ENCODE measurements at regions not wholly inside any gene's neighbourhood (a gene's known extent, or its start where the extent isn't known, plus 50 kb on each side); places are given as distances from the start of the nearest gene placed in this dataset.

- no peak overlapping the region for H3K27ac ChIP-seq (ENCODE audit: insufficient read depth, low read length)
- H3K4me3 ChIP-seq (replicated peaks in 1 of 4; ENCODE audit: control extremely low read depth in 1 of 4, insufficient read depth in 1 of 4, low read depth in 3 of 4, low read length in 4 of 4): peak overlapping the region in 1 of 4 experiments; percentile 95
- no peaks in the 10 kb centered on the region for H4K20me1 ChIP-seq (ENCODE audit: control insufficient read depth, extremely low read depth, insufficient read depth, low read length)
Observed at GRCh38 chr2:134123332-134123731, 130.5 kb upstream of the MGAT5 start.

GRCh38 chr2:134124047-134124753 is 129.7 kb upstream of the MGAT5 start:
- peaks cover 2% of the 10 kb centered on the region for H3K36me3 ChIP-seq (ENCODE audit: control insufficient read depth, insufficient read depth, low read length)
- peak in 1 of 2 donors; percentile 28 for DNase-seq (ENCODE audit: low read depth in 2 of 2)
- TF ChIP-seq, protein P1, sequence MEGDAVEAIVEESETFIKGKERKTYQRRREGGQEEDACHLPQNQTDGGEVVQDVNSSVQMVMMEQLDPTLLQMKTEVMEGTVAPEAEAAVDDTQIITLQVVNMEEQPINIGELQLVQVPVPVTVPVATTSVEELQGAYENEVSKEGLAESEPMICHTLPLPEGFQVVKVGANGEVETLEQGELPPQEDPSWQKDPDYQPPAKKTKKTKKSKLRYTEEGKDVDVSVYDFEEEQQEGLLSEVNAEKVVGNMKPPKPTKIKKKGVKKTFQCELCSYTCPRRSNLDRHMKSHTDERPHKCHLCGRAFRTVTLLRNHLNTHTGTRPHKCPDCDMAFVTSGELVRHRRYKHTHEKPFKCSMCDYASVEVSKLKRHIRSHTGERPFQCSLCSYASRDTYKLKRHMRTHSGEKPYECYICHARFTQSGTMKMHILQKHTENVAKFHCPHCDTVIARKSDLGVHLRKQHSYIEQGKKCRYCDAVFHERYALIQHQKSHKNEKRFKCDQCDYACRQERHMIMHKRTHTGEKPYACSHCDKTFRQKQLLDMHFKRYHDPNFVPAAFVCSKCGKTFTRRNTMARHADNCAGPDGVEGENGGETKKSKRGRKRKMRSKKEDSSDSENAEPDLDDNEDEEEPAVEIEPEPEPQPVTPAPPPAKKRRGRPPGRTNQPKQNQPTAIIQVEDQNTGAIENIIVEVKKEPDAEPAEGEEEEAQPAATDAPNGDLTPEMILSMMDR (conservative IDR thresholded peaks at IDR 0.05 in 1 of 2, IDR thresholded peaks at IDR 0.05 in 1 of 2; ENCODE audit: low read depth in 1 of 2, low read length in 2 of 2): no peak
- no peak for TF ChIP-seq EZH2 (IDR thresholded peaks at IDR 0.05; ENCODE audit: low read length, missing control alignments)
- H3K9ac ChIP-seq (ENCODE audit: insufficient read depth, low read length): no peak overlapping the region
- H3K79me2 ChIP-seq (ENCODE audit: control insufficient read depth, insufficient read depth, low read length): peaks cover 83% of the 10 kb centered on the region
- peaks cover 7% of the 10 kb centered on the region for H3K4me1 ChIP-seq (ENCODE audit: control insufficient read depth, extremely low read depth, insufficient read depth, low read length)
- no peak overlapping the region for H2AFZ ChIP-seq (ENCODE audit: low read length)
- H3K9me3 ChIP-seq (ENCODE audit: control insufficient read depth, insufficient read depth, low read depth, low read length): no peaks in the 10 kb centered on the region
- no peak overlapping the region for H3K27ac ChIP-seq (ENCODE audit: insufficient read depth, low read length)
- H4K20me1 ChIP-seq (ENCODE audit: control insufficient read depth, extremely low read depth, insufficient read depth, low read length): no peaks in the 10 kb centered on the region
- peak overlapping the region in 1 of 4 experiments; percentile 95 for H3K4me3 ChIP-seq (replicated peaks in 1 of 4; ENCODE audit: control extremely low read depth in 1 of 4, insufficient read depth in 1 of 4, low read depth in 3 of 4, low read length in 4 of 4)
- peak overlapping the region; percentile 23 for H3K4me2 ChIP-seq (ENCODE audit: extremely low read depth, insufficient read depth, low read length)
- H3K27me3 ChIP-seq (ENCODE audit: control insufficient read depth, insufficient read depth, low read length): no peaks in the 10 kb centered on the region

More at GRCh38 chr2:134123332-134123731, 130.5 kb upstream of the MGAT5 start:
- Histone ChIP-seq H3K9me3 (ENCODE audit: control insufficient read depth, insufficient read depth, low read depth, low read length) (no peaks in the 10 kb centered on the region), H3K4me2 (ENCODE audit: extremely low read depth, insufficient read depth, low read length) (peak overlapping the region; percentile 56), H2AFZ (ENCODE audit: low read length) (no peak overlapping the region), H3K9ac (ENCODE audit: insufficient read depth, low read length) (no peak overlapping the region), H3K36me3 (ENCODE audit: control insufficient read depth, insufficient read depth, low read length) (peaks cover 2% of the 10 kb centered on the region), H3K79me2 (ENCODE audit: control insufficient read depth, insufficient read depth, low read length) (peaks cover 77% of the 10 kb centered on the region), H3K4me1 (ENCODE audit: control insufficient read depth, extremely low read depth, insufficient read depth, low read length) (peaks cover 14% of the 10 kb centered on the region), H3K27me3 (ENCODE audit: control insufficient read depth, insufficient read depth, low read length) (no peaks in the 10 kb centered on the region)
- no peak for TF ChIP-seq EZH2 (IDR thresholded peaks at IDR 0.05; ENCODE audit: low read length, missing control alignments)
- TF ChIP-seq, protein P1 (conservative IDR thresholded peaks at IDR 0.05 in 1 of 2, IDR thresholded peaks at IDR 0.05 in 1 of 2; ENCODE audit: low read depth in 1 of 2, low read length in 2 of 2): no peak
- no peak for DNase-seq (ENCODE audit: low read depth in 2 of 2)

- peaks cover 1% of the 10 kb centered on the region for H4K20me1 ChIP-seq (ENCODE audit: control insufficient read depth, extremely low read depth, insufficient read depth, low read length)
- H3K36me3 ChIP-seq (ENCODE audit: control insufficient read depth, insufficient read depth, low read length): peaks cover 2% of the 10 kb centered on the region
- H3K4me3 ChIP-seq (replicated peaks in 1 of 4; ENCODE audit: control extremely low read depth in 1 of 4, insufficient read depth in 1 of 4, low read depth in 3 of 4, low read length in 4 of 4): no peak overlapping the region
- no peak overlapping the region for H3K9ac ChIP-seq (ENCODE audit: insufficient read depth, low read length)
- H3K79me2 ChIP-seq (ENCODE audit: control insufficient read depth, insufficient read depth, low read length): peaks cover 79% of the 10 kb centered on the region
- DNase-seq (ENCODE audit: low read depth in 2 of 2): no peak
- H3K27me3 ChIP-seq (ENCODE audit: control insufficient read depth, insufficient read depth, low read length): no peaks in the 10 kb centered on the region
- no peak overlapping the region for H3K27ac ChIP-seq (ENCODE audit: insufficient read depth, low read length)
- H3K4me1 ChIP-seq (ENCODE audit: control insufficient read depth, extremely low read depth, insufficient read depth, low read length): peaks cover 8% of the 10 kb centered on the region
- TF ChIP-seq, protein P1 (conservative IDR thresholded peaks at IDR 0.05 in 1 of 2, IDR thresholded peaks at IDR 0.05 in 1 of 2; ENCODE audit: low read depth in 1 of 2, low read length in 2 of 2): no peak
- no peak for TF ChIP-seq EZH2 (IDR thresholded peaks at IDR 0.05; ENCODE audit: low read length, missing control alignments)
- H2AFZ ChIP-seq (ENCODE audit: low read length): no peak overlapping the region
- no peaks in the 10 kb centered on the region for H3K9me3 ChIP-seq (ENCODE audit: control insufficient read depth, insufficient read depth, low read depth, low read length)
- H3K4me2 ChIP-seq (ENCODE audit: extremely low read depth, insufficient read depth, low read length): no peak overlapping the region
Observed at GRCh38 chr2:134127496-134127895, 126.4 kb upstream of the MGAT5 start.
